ENCODE measurements at regions not wholly inside any gene's neighbourhood (a gene's known extent, or its start where the extent isn't known, plus 50 kb on each side); places are given as distances from the start of the nearest gene placed in this dataset.

DNA sequence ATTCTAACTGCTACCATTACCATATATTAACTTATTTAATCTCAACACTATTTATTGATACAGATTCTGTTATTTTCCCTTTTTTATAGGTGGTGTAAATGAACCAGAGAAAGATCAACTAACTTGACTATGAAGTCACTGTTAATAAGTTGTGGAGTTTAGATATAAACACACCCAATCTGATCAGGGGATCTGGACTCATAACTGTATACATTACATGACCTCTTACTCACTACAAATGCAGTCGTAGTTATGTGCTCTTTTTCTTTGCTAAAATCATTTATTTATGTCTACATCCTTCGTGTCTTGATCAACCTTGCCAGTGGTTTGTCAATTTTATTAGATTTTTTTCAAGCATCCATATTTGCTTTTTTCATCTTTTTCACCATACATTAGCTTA is 614.8 kb upstream of the FAM241A start:
- no peak overlapping the region for H3K9ac ChIP-seq (ENCODE audit: low read length)
- no peaks in the 10 kb centered on the region for H3K36me3 ChIP-seq (replicated peaks; ENCODE audit: insufficient read depth, low read length)
- TF ChIP-seq EZH2 (optimal IDR thresholded peaks at IDR 0.05; ENCODE audit: low read depth, low read length) (no peak), EZH2phosphoT487 (IDR thresholded peaks at IDR 0.05; ENCODE audit: low read length) (no peak)
- TF ChIP-seq, protein P1, sequence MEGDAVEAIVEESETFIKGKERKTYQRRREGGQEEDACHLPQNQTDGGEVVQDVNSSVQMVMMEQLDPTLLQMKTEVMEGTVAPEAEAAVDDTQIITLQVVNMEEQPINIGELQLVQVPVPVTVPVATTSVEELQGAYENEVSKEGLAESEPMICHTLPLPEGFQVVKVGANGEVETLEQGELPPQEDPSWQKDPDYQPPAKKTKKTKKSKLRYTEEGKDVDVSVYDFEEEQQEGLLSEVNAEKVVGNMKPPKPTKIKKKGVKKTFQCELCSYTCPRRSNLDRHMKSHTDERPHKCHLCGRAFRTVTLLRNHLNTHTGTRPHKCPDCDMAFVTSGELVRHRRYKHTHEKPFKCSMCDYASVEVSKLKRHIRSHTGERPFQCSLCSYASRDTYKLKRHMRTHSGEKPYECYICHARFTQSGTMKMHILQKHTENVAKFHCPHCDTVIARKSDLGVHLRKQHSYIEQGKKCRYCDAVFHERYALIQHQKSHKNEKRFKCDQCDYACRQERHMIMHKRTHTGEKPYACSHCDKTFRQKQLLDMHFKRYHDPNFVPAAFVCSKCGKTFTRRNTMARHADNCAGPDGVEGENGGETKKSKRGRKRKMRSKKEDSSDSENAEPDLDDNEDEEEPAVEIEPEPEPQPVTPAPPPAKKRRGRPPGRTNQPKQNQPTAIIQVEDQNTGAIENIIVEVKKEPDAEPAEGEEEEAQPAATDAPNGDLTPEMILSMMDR (IDR thresholded peaks at IDR 0.05; ENCODE audit: low read length): no peak
- H3K4me3 ChIP-seq (ENCODE audit: low read length): no peak overlapping the region
- no peaks in the 10 kb centered on the region for H3K4me1 ChIP-seq (ENCODE audit: low read length)
- no peaks in the 10 kb centered on the region for H4K20me1 ChIP-seq (ENCODE audit: insufficient read depth, low read length)
- no peaks in the 10 kb centered on the region for H3K9me3 ChIP-seq (replicated peaks; ENCODE audit: insufficient read depth, low read length)
- H3F3A ChIP-seq (ENCODE audit: insufficient read depth, low read length): no peaks in the 10 kb centered on the region
- H3K9me2 ChIP-seq (replicated peaks; ENCODE audit: insufficient read depth, low read length): no peaks in the 10 kb centered on the region
- no peak overlapping the region for H2AFZ ChIP-seq (ENCODE audit: low read length)
- no peak overlapping the region for H3K4me2 ChIP-seq (ENCODE audit: low read depth, low read length)
- DNase-seq: no peak
- H3K27me3 ChIP-seq (replicated peaks; ENCODE audit: insufficient read depth, low read length): no peaks in the 10 kb centered on the region
- no peak overlapping the region for H3K27ac ChIP-seq (ENCODE audit: low read length)
- no peaks in the 10 kb centered on the region for H3K79me2 ChIP-seq (ENCODE audit: low read length)

DNA sequence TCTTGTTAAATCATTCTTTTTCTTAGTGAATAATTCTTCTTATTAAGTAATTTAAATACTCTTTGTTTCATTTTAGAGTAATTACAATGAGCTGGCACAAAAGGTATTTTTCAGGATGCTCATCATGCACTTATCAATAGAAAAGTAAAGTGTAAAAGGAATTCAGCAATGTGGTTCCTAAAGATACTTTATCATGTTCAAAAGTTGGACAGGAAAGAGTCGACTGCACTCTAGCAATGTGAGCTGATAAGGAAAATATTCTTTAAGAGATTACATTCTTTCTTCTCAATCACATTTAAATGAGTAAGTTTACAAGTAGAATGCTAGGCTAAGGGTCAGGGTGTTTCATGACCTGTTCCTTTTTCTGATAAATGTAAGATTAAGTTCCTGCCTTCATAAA is 609.5 kb upstream of the FAM241A start:
- no peak overlapping the region for H2AFZ ChIP-seq (ENCODE audit: low read length)
- no peaks in the 10 kb centered on the region for H3K4me1 ChIP-seq (ENCODE audit: low read length)

DNA sequence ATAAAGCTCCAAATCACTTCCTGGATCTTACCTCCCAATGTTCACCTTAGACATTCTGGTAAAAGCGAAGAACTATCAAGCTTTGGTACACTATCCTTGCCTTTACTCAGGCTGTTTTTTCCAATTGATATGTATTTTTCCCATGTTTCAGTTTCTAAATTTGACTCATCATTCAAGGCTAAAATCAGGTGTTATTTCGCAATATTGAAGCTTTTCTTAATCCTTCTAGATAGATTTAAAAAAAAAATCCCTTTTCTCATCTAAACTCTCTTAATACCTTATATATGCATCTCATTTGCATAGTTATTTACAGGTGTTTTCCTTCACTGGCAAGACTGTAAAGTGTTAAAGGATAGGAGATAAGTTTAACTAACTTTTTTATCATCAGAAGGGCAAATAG is 608.1 kb upstream of the FAM241A start:
- TF ChIP-seq, protein P1 (IDR thresholded peaks at IDR 0.05; ENCODE audit: low read length): no peak
- no peak for TF ChIP-seq EZH2phosphoT487 (IDR thresholded peaks at IDR 0.05; ENCODE audit: low read length)
- TF ChIP-seq EZH2 (optimal IDR thresholded peaks at IDR 0.05; ENCODE audit: low read depth, low read length): no peak
- DNase-seq: no peak
- no peaks in the 10 kb centered on the region for H3K9me2 ChIP-seq (replicated peaks; ENCODE audit: insufficient read depth, low read length)
- H3K9me3 ChIP-seq (replicated peaks; ENCODE audit: insufficient read depth, low read length): no peaks in the 10 kb centered on the region
- no peaks in the 10 kb centered on the region for H3K36me3 ChIP-seq (replicated peaks; ENCODE audit: insufficient read depth, low read length)
- H3K4me2 ChIP-seq (ENCODE audit: low read depth, low read length): no peak overlapping the region
- no peaks in the 10 kb centered on the region for H3K4me1 ChIP-seq (ENCODE audit: low read length)
- no peaks in the 10 kb centered on the region for H3F3A ChIP-seq (ENCODE audit: insufficient read depth, low read length)
- no peaks in the 10 kb centered on the region for H4K20me1 ChIP-seq (ENCODE audit: insufficient read depth, low read length)
- no peaks in the 10 kb centered on the region for H3K27me3 ChIP-seq (replicated peaks; ENCODE audit: insufficient read depth, low read length)
- no peaks in the 10 kb centered on the region for H3K79me2 ChIP-seq (ENCODE audit: low read length)
- H3K27ac ChIP-seq (ENCODE audit: low read length): no peak overlapping the region
- H3K4me3 ChIP-seq (ENCODE audit: low read length): no peak overlapping the region
- H3K9ac ChIP-seq (ENCODE audit: low read length): no peak overlapping the region
- no peak overlapping the region for H2AFZ ChIP-seq (ENCODE audit: low read length)

More for the DNA sequence above, 609.5 kb upstream of the FAM241A start:
- H3K4me3 ChIP-seq (ENCODE audit: low read length): no peak overlapping the region
- TF ChIP-seq EZH2phosphoT487 (IDR thresholded peaks at IDR 0.05; ENCODE audit: low read length) (no peak), EZH2 (optimal IDR thresholded peaks at IDR 0.05; ENCODE audit: low read depth, low read length) (no peak)
- TF ChIP-seq, protein P1 (IDR thresholded peaks at IDR 0.05; ENCODE audit: low read length): no peak
- H3F3A ChIP-seq (ENCODE audit: insufficient read depth, low read length): no peaks in the 10 kb centered on the region
- H3K4me2 ChIP-seq (ENCODE audit: low read depth, low read length): no peak overlapping the region
- no peaks in the 10 kb centered on the region for H3K9me2 ChIP-seq (replicated peaks; ENCODE audit: insufficient read depth, low read length)
- DNase-seq: no peak
- no peaks in the 10 kb centered on the region for H3K27me3 ChIP-seq (replicated peaks; ENCODE audit: insufficient read depth, low read length)
- H3K9ac ChIP-seq (ENCODE audit: low read length): no peak overlapping the region
- no peaks in the 10 kb centered on the region for H3K36me3 ChIP-seq (replicated peaks; ENCODE audit: insufficient read depth, low read length)
- no peaks in the 10 kb centered on the region for H3K9me3 ChIP-seq (replicated peaks; ENCODE audit: insufficient read depth, low read length)
- no peak overlapping the region for H3K27ac ChIP-seq (ENCODE audit: low read length)
- H4K20me1 ChIP-seq (ENCODE audit: insufficient read depth, low read length): no peaks in the 10 kb centered on the region
- no peaks in the 10 kb centered on the region for H3K79me2 ChIP-seq (ENCODE audit: low read length)

All from MM.1S (cell line).